Neural cell (in vitro differentiated cells): ENCODE measurements at regions not wholly inside any gene's neighbourhood (a gene's known extent, or its start where the extent isn't known, plus 50 kb on each side); places are given as distances from the start of the nearest gene placed in this dataset.

Experiments used
- EP300 ChIP-seq: fragments of 450-650 bp; conservative IDR thresholded peaks from 2 replicates; pipeline ENCODE4 v1.6.1; 2014; ENCODE audit warnings: antibody characterized with exemption, mild to moderate bottlenecking, moderate library complexity; ENCODE audit not compliant: poor library complexity, severe bottlenecking
- EZH2 ChIP-seq: fragments of 200-600, 300-800 bp; shearing (Covaris generic), sonication (generic); IDR thresholded peaks from 2 replicates; pipeline ENCODE4 v1.6.1; 2014; ENCODE audit warnings: antibody characterized with exemption, low read length, borderline replicate concordance, mild to moderate bottlenecking; ENCODE audit not compliant: insufficient read depth, poor library complexity, severe bottlenecking
- MXI1 ChIP-seq: fragments of 450-650 bp; conservative IDR thresholded peaks from 2 replicates; pipeline ENCODE4 v1.6.1; 2014; ENCODE audit warnings: antibody characterized with exemption, mild to moderate bottlenecking; ENCODE audit not compliant: poor library complexity, severe bottlenecking
- POLR2AphosphoS5 ChIP-seq: IDR thresholded peaks from 2 replicates; pipeline ENCODE4 v1.6.1; 2012
- RAD21 ChIP-seq: fragments of 450-650 bp; conservative IDR thresholded peaks from 2 replicates; pipeline ENCODE4 v1.6.1; 2014; ENCODE audit warnings: antibody characterized with exemption, mild to moderate bottlenecking, moderate library complexity
- TAF1 ChIP-seq: IDR thresholded peaks from 2 replicates; pipeline ENCODE4 v1.6.1; 2012; ENCODE audit warnings: low read depth
- TF ChIP-seq, protein P1 (sequence below): fragments of 450-650 bp; IDR thresholded peaks from 2 replicates; pipeline ENCODE4 v1.5.1; 2014; ENCODE audit warnings: antibody characterized with exemption, mild to moderate bottlenecking, moderate library complexity; ENCODE audit not compliant: poor library complexity, severe bottlenecking
- TF ChIP-seq, protein P2 (sequence below): IDR thresholded peaks from 2 replicates; pipeline ENCODE4 v1.6.1; 2012; ENCODE audit warnings: borderline replicate concordance

DNA sequence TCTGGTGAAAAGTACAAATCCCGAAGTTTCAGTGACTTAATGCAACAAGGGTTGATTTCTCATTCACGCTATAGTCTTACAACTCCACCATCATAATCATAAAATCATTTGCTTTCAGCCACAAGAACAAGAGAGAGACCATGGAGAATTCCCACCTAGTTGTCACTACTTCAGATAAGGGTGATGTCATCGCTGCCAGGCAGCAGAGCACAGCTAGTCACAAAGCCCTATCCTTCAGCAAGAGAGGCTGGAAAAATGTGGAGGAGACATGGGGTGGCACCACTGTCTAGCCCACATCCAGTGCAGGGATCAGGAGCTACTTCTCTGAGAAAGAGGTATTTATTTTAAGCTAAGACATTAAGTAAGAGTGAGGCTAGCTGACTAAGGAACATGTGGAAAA is 356.1 kb downstream of the YTHDC2 start:
- TF ChIP-seq TAF1 (no peak), MXI1 (no peak), EP300 (no peak), EZH2 (no peak), RAD21 (no peak), POLR2AphosphoS5 (no peak)
- TF ChIP-seq, protein P1, sequence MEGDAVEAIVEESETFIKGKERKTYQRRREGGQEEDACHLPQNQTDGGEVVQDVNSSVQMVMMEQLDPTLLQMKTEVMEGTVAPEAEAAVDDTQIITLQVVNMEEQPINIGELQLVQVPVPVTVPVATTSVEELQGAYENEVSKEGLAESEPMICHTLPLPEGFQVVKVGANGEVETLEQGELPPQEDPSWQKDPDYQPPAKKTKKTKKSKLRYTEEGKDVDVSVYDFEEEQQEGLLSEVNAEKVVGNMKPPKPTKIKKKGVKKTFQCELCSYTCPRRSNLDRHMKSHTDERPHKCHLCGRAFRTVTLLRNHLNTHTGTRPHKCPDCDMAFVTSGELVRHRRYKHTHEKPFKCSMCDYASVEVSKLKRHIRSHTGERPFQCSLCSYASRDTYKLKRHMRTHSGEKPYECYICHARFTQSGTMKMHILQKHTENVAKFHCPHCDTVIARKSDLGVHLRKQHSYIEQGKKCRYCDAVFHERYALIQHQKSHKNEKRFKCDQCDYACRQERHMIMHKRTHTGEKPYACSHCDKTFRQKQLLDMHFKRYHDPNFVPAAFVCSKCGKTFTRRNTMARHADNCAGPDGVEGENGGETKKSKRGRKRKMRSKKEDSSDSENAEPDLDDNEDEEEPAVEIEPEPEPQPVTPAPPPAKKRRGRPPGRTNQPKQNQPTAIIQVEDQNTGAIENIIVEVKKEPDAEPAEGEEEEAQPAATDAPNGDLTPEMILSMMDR: no peak
- TF ChIP-seq, protein P2, sequence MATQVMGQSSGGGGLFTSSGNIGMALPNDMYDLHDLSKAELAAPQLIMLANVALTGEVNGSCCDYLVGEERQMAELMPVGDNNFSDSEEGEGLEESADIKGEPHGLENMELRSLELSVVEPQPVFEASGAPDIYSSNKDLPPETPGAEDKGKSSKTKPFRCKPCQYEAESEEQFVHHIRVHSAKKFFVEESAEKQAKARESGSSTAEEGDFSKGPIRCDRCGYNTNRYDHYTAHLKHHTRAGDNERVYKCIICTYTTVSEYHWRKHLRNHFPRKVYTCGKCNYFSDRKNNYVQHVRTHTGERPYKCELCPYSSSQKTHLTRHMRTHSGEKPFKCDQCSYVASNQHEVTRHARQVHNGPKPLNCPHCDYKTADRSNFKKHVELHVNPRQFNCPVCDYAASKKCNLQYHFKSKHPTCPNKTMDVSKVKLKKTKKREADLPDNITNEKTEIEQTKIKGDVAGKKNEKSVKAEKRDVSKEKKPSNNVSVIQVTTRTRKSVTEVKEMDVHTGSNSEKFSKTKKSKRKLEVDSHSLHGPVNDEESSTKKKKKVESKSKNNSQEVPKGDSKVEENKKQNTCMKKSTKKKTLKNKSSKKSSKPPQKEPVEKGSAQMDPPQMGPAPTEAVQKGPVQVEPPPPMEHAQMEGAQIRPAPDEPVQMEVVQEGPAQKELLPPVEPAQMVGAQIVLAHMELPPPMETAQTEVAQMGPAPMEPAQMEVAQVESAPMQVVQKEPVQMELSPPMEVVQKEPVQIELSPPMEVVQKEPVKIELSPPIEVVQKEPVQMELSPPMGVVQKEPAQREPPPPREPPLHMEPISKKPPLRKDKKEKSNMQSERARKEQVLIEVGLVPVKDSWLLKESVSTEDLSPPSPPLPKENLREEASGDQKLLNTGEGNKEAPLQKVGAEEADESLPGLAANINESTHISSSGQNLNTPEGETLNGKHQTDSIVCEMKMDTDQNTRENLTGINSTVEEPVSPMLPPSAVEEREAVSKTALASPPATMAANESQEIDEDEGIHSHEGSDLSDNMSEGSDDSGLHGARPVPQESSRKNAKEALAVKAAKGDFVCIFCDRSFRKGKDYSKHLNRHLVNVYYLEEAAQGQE: no peak
